ENCODE measurements at regions not wholly inside any gene's neighbourhood (a gene's known extent, or its start where the extent isn't known, plus 50 kb on each side); places are given as distances from the start of the nearest gene placed in this dataset.

GRCh38 chr5:93302711-93303110, 278.3 kb downstream of the NR2F1-AS1 start:
- H3K4me3 ChIP-seq (ENCODE audit: low read depth, low read length): no peak overlapping the region
- no peak for TF ChIP-seq CTCF (IDR thresholded peaks at IDR 0.05; ENCODE audit: low read depth, low read length)

- H3K4me3 ChIP-seq (ENCODE audit: low read depth, low read length): no peak overlapping the region
Measured at GRCh38 chr5:93300945-93301344, 280.1 kb downstream of the NR2F1-AS1 start.

GRCh38 chr5:93300309-93300923, 280.6 kb downstream of the NR2F1-AS1 start:
- no peak overlapping the region for H3K4me3 ChIP-seq (ENCODE audit: low read depth, low read length)
- TF ChIP-seq CTCF (IDR thresholded peaks at IDR 0.05; ENCODE audit: low read depth, low read length): no peak

More at GRCh38 chr5:93300945-93301344, 280.1 kb downstream of the NR2F1-AS1 start:
- TF ChIP-seq CTCF (IDR thresholded peaks at IDR 0.05; ENCODE audit: low read depth, low read length): no peak

DNA sequence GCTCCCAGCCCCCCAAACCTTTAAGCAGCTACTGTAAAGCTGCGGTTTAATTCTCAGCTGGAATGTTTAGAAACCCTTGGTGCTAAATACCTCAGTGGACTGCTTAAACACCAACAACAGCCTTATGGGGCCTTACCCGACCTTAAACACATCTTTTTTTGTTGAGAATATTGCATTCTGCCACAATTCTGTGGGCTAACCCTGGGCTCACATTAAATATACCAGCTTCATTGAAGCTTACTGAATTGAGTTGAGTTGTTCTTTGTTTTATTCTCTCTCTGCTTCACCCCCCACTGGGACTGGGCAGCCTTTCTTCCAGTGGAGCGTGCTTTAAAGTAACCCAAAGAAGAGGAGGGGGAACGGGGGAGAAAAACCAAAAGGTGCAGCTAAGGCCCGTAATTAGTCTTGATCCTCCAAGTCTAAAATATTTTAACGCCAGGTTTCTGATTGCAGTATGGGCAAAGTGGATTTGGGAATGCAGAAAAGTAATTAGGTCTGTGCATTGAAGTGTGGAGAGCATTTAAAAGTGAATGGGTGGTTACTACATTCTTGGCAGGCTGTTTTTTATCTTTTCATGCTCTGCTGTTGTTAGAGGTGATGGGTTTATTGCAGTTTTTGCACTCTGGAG, 281.2 kb downstream of the NR2F1-AS1 start:
- H3K4me3 ChIP-seq (ENCODE audit: low read depth, low read length): no peak overlapping the region

DNA sequence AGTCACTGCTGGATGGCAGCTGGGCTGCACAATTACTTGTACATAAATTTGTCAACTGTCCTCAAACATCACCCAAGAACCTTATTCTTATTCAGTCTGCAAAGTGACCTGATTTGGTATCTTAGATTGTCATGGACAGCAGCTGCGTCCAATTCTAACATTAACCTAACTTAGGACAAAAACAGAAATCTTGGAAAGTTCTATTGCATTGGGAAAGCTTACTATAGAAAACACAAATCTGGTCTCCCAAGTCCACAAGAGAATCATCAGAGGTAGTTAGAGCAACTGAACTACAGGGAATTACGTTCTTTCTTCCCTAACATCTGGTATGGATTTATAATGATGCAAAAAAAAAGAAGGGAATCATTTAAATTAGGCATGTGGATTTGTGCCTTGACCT, 283.9 kb downstream of the NR2F1-AS1 start:
- H3K4me3 ChIP-seq (ENCODE audit: low read depth, low read length): no peak overlapping the region
- no peak for TF ChIP-seq CTCF (IDR thresholded peaks at IDR 0.05; ENCODE audit: low read depth, low read length)

More for the DNA sequence above, 281.2 kb downstream of the NR2F1-AS1 start:
- TF ChIP-seq CTCF (IDR thresholded peaks at IDR 0.05; ENCODE audit: low read depth, low read length): no peak

DNA sequence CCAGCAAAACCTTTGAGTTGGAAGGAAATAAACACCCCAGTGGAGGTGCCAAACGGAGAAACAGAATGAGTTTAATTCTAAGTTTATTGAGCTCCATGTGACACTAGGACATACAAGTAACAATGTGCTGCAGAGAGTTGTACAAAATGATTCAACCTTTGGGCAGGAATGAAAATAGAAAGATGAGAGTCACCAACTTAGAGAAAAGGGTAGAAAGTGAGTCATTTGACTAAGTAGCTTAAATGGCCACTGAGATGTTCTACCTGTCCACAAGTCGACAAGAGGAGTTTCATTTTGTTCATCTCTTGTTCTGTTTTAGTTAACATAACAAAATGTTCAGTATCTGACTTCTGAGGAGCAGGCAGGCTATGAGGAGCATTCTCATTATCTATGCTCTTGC, 284.7 kb downstream of the NR2F1-AS1 start:
- TF ChIP-seq CTCF (IDR thresholded peaks at IDR 0.05; ENCODE audit: low read depth, low read length): no peak
- no peak overlapping the region for H3K4me3 ChIP-seq (ENCODE audit: low read depth, low read length)

DNA sequence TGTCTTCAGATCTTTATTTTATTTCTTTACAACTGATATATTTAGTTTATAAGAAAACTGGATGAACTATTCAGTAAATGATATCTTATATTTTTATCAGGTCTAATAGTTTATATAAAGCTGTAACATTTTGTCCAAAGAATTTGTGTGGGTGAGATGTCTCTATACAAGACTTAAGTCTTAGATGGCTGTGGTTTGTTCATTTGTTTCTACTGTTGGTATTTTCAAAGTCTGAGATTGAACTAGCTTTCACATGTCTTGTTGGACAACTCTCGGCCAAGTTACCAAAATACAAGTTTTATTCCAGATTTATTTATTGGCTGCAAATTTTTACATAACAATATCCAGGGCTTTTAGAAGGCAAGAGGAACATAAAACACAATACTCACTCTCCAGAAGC, 286.0 kb downstream of the NR2F1-AS1 start:
- H3K4me3 ChIP-seq (ENCODE audit: low read depth, low read length): no peak overlapping the region
- TF ChIP-seq CTCF (IDR thresholded peaks at IDR 0.05; ENCODE audit: low read depth, low read length): no peak

Measured in WI38 (cell line).